ENCODE measurements at regions not wholly inside any gene's neighbourhood (a gene's known extent, or its start where the extent isn't known, plus 50 kb on each side); places are given as distances from the start of the nearest gene placed in this dataset.

GRCh38 chr9:73020877-73021276 lies 68.0 kb upstream of the ALDH1A1 start:
- intact Hi-C loops (cut with micrococcal nuclease), result loop anchor here (5.0 kb wide), 1 partner anchor 161 kb away; no protein-coding TSS in a partner anchor

- intact Hi-C loops (cut with micrococcal nuclease), result no loop called here
These were observed 61.2 kb upstream of the ALDH1A1 start for GRCh38 chr9:73014011-73014410.

- intact Hi-C loops (cut with micrococcal nuclease), result no loop called here
These were observed 59.1 kb upstream of the ALDH1A1 start for GRCh38 chr9:73011956-73012355.

- intact Hi-C loops (cut with micrococcal nuclease), result no loop called here
These were observed 58.4 kb upstream of the ALDH1A1 start for GRCh38 chr9:73011181-73011750.

GRCh38 chr9:73009649-73010288 lies 56.9 kb upstream of the ALDH1A1 start:
- intact Hi-C loops (cut with micrococcal nuclease), result no loop called here

- intact Hi-C loops (cut with micrococcal nuclease), result no loop called here
These were observed 55.3 kb upstream of the ALDH1A1 start for GRCh38 chr9:73007966-73008672.

GRCh38 chr9:73006986-73007385 lies 54.1 kb upstream of the ALDH1A1 start:
- intact Hi-C loops (cut with micrococcal nuclease), result no loop called here

All from T-helper 1 cell treated with Interleukin-12 subunit alpha and Interleukin-12 subunit beta and Interleukin-4 antibody, amounts not matched to agents 30 ng/mL and 1 ng/mL, for 36 hours (primary cell).